Skeletal muscle tissue (tissue), 3 donors: ENCODE measurements at regions not wholly inside any gene's neighbourhood (a gene's known extent, or its start where the extent isn't known, plus 50 kb on each side); places are given as distances from the start of the nearest gene placed in this dataset.
A peak's percentile ranks its signal among the peaks of the same experiment; 100 is the strongest.
"Not testable (repeated sequence)": the region's sequence is repeated elsewhere in the genome, so short reads cannot be mapped to it uniquely, and the experiment has no call there.

Experiments used
- H3K27ac ChIP-seq: one replicate; pipeline ENCODE4 v1.7.0; 2013; ENCODE audit warnings: mild to moderate bottlenecking, low read depth, low read length, inconsistent platforms
- H3K27me3 ChIP-seq, 3 donors: one replicate each; pipeline ENCODE4 v1.7.0; 2013; ENCODE audit warnings: low read length in 3 of 3; ENCODE audit not compliant: control insufficient read depth in 3 of 3, insufficient read depth in 3 of 3
- H3K36me3 ChIP-seq, 3 donors: one replicate each; pipeline ENCODE4 v1.7.0; 2013; ENCODE audit warnings: low read length in 3 of 3; ENCODE audit not compliant: control insufficient read depth in 3 of 3, insufficient read depth in 3 of 3
- H3K4me1 ChIP-seq, 3 donors: one replicate each; pipeline ENCODE4 v1.7.0; 2013; ENCODE audit warnings: low read length in 3 of 3, mild to moderate bottlenecking in 3 of 3; ENCODE audit not compliant: control insufficient read depth in 3 of 3, insufficient read depth in 3 of 3
- H3K4me3 ChIP-seq, 3 donors: one replicate each; pipeline ENCODE4 v1.7.0; 2013; ENCODE audit warnings: low read length in 3 of 3
- H3K9ac ChIP-seq, 3 donors: one replicate each; pipeline ENCODE4 v1.7.0; 2013; ENCODE audit warnings: low read length in 3 of 3, mild to moderate bottlenecking in 3 of 3, moderate library complexity in 2 of 3, low read depth in 1 of 3
- H3K9me3 ChIP-seq, 3 donors: one replicate each; pipeline ENCODE4 v1.7.0; 2013; ENCODE audit warnings: low read length in 3 of 3; ENCODE audit not compliant: control insufficient read depth in 3 of 3
- donor health status: Osteomylitis.

DNA sequence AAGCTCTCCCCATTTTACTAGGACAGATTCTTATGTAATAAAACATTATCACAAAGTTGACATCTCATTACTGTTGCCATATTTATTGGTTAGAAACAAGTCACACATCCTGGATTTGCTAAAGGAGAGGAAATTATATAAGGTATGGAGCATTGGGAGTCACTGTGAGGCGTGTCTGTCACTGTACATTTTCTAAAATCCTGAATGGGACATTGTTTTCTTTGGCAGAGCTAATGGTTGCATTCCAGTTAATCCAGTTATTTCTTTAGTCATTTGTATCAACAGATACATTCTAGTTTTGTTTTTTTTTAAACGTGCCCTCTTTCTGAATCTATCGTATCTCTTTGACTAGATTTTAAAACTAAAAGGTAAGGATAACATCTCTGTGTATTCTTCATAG lies 70.2 kb upstream of the MITF start:
- H3K4me3 ChIP-seq = no peak overlapping the region

DNA sequence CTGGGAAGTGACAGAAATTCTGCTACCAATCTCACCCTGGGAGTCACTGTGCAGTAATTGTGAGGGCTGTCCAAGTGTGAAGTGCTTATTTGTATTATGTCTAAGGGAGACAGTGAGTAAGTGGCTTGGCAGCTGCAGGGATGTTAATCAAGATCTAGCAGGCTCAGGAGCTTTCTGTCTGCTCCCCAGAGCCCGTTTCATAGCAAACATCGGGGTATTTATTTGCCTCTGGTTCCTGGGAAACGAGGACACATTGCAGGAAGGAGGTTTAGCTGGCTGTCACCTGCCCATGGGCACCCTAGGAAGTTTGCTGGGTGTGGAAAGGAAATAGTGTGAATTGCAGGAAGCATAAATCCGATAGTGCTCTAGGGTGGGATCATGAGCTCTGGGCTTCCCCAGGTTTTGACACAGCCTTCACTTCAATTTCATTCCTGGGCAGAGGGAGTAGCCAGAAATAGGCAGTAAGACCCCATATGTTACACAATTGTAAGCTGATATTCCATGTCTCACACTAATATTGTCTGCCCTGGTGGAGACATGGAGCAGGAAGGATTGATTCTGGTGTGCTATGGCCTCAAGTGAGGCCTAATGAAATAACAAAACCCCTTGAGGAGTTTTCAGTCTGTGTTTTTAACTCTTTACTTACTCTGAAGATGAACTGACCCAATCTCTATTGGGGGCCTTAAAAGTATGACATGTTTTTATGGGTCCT lies 74.1 kb upstream of the MITF start:
- H3K4me3 ChIP-seq = no peak overlapping the region
- H3K9me3 ChIP-seq = no peaks in the 10 kb centered on the region
- H3K4me1 ChIP-seq = peaks cover 4 to 7% (median 5%) of the 10 kb centered on the region in 3 donors
- no peaks in the 10 kb centered on the region for H3K27me3 ChIP-seq
- no peaks in the 10 kb centered on the region for H3K36me3 ChIP-seq
- no peak overlapping the region for H3K27ac ChIP-seq
- peak overlapping the region in 2 of 3 donors; percentile 2 to 26 for H3K9ac ChIP-seq

More for the DNA sequence above, 70.2 kb upstream of the MITF start:
- Histone ChIP-seq H3K27me3 (no peaks in the 10 kb centered on the region), H3K4me1 (peaks cover 4 to 7% (median 5%) of the 10 kb centered on the region in 3 donors), H3K9ac (no peak overlapping the region), H3K9me3 (no peaks in the 10 kb centered on the region), H3K27ac (no peak overlapping the region), H3K36me3 (no peaks in the 10 kb centered on the region)

DNA sequence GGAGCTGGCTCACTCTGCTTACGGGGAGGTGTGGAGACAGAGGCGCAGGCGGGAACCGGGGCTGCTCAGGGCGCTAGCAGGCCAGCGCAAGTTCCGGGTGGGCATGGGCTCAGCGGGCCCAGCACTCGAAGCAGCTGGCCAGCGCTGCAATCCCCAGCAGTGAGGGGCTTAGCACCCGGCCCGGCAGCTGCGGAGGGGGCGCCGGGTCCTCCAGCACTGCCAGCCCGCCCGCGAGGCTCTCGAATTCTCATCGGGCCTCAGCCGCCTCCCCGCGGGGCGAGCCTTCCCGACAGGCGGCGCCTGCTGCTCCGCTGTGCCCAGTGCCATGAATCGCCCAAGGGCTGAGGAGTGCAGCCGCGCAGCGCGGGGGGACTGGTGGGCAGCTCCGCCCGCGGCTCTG lies 78.6 kb upstream of the MITF start:
- no peak overlapping the region for H3K27ac ChIP-seq
- no peak overlapping the region for H3K4me3 ChIP-seq
- no peaks in the 10 kb centered on the region for H3K36me3 ChIP-seq
- H3K4me1 ChIP-seq = peaks cover 4 to 7% (median 5%) of the 10 kb centered on the region in 3 donors
- no peak overlapping the region for H3K9ac ChIP-seq
- H3K27me3 ChIP-seq = no peaks in the 10 kb centered on the region
- no peaks in the 10 kb centered on the region for H3K9me3 ChIP-seq

DNA sequence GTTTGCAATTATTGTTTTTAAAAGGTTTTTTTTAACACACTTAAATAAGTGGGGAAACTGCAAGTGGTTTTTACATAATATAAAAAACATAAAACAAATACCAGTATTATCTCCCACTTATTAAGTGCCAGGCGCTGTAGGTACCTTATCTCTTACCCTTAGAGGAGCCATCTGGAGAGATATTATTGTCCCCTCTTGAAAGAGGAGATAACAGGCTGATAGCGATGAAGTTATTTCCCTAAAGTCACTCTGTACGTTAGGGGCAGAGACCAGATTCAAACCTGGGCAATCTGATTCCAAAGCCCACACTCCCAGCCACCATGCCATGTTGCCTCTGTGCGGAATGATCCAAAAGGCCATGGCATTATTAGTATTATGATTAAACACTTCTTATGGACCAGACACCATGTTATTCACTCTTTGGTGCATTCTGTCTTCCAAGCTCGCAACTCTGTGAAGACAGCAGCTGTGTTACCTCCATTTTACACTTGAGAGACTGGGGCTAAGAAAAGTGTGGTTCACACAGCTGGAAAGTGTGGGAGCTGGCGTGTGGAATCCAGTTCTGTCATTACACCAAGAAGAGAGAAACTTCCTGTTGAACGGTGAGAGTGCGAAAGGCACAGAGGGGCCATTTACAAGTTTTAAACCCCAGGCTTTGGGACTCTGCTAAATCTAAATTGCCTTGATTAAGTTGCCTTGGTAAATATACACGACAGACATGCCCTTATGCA lies 79.9 kb upstream of the MITF start:
- Histone ChIP-seq H3K4me3 (no peak overlapping the region), H3K27me3 (no peaks in the 10 kb centered on the region), H3K9me3 (no peaks in the 10 kb centered on the region), H3K9ac (no peak overlapping the region), H3K4me1 (no peaks in the 10 kb centered on the region), H3K27ac (no peak overlapping the region), H3K36me3 (no peaks in the 10 kb centered on the region)

DNA sequence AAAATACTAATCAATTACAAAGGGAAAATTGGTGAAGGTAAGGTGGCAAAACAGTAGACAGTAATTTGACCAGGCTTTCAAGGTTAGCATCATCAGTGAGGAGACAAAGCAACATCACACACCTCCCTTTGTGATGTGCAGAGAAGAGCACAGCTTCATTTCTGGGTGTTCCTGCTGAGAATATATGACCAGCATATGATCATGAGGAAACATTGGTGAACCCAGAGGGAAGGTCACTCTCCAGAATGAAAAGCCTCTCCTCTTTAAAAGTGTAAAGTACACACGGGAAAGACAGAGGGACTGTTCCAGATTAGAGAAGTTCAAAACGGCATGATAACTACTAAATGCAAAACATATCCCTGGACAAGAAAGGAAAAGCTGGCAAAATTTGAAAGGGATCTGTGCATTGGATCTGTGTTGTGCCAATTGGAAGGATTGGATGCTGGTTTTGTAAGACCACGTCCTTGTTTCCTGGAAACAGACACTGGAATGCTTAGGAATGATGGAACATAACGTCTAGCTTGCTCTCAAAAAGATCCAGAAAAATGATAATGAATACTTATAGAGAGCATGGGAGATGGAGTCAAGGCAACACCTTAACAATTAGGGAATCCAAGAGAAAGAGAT lies 80.6 kb upstream of the MITF start:
- H3K36me3 ChIP-seq = no peaks in the 10 kb centered on the region
- no peaks in the 10 kb centered on the region for H3K27me3 ChIP-seq
- no peaks in the 10 kb centered on the region for H3K4me1 ChIP-seq
- no peak overlapping the region for H3K4me3 ChIP-seq
- no peaks in the 10 kb centered on the region for H3K9me3 ChIP-seq
- no peak overlapping the region for H3K27ac ChIP-seq
- H3K9ac ChIP-seq = no peak overlapping the region

DNA sequence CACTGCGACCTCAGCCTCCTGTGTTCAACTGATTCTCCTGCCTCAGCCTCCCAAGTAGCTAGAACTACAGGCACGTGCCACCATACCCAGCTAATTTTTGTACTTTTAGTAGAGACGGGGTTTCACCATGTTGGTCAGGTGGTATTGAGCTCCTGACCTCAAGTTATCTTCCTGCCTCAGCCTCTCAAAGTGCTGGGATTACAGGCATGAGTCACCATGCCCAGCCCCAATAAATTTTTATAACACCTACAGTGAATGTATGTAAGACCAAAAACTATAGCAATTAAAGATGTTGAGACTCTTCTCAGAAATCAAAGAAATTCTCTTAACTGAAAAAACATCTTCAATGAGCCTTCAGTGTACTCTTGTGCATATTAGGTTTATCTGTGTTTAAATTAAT lies 82.2 kb upstream of the MITF start:
- H3K9me3 ChIP-seq, H3K36me3 ChIP-seq, H3K27me3 ChIP-seq, H3K4me1 ChIP-seq, H3K4me3 ChIP-seq, H3K27ac ChIP-seq, H3K9ac ChIP-seq: not testable (repeated sequence)

DNA sequence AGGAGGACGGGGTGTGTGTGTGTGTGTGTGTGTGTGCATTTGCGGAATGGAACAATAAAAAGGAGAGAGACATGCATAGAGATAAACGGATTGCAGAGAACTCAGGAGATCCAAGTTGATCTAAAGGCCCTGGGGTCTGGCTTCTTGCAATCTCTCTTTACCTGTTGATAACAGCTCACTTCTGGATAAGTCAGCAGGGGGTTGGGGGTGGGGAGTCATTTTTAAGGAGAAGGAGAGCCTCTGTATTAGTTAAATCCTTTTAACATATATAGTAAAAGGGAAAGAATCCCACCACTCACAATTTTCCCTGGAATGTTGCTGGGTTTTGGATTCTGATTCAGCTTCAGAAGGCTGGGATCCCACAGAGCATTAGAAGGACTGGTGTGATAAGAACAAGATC lies 87.5 kb upstream of the MITF start:
- H3K27ac ChIP-seq = no peak overlapping the region
- H3K4me3 ChIP-seq = no peak overlapping the region
- H3K36me3 ChIP-seq = no peaks in the 10 kb centered on the region
- no peak overlapping the region for H3K9ac ChIP-seq
- no peaks in the 10 kb centered on the region for H3K4me1 ChIP-seq
- H3K9me3 ChIP-seq = no peaks in the 10 kb centered on the region
- H3K27me3 ChIP-seq = peaks cover 0 to 3% (median 0%) of the 10 kb centered on the region in 3 donors

DNA sequence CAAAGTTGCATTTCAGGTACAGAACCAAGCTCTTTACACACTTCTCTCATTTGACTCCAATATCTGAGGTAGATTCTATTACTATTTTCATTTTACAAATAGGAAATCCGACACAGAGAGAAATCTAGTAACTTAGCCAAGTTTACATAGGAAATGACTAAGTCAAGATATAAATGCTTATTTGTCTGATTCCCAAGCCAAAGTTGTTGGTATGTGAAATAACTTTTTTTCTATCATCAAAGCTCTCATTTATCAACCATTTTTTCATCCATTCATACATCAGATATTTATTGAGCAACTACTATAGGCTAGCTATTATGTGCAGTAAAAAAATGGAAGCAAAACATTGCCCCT lies 89.2 kb upstream of the MITF start:
- no peak overlapping the region for H3K4me3 ChIP-seq

DNA sequence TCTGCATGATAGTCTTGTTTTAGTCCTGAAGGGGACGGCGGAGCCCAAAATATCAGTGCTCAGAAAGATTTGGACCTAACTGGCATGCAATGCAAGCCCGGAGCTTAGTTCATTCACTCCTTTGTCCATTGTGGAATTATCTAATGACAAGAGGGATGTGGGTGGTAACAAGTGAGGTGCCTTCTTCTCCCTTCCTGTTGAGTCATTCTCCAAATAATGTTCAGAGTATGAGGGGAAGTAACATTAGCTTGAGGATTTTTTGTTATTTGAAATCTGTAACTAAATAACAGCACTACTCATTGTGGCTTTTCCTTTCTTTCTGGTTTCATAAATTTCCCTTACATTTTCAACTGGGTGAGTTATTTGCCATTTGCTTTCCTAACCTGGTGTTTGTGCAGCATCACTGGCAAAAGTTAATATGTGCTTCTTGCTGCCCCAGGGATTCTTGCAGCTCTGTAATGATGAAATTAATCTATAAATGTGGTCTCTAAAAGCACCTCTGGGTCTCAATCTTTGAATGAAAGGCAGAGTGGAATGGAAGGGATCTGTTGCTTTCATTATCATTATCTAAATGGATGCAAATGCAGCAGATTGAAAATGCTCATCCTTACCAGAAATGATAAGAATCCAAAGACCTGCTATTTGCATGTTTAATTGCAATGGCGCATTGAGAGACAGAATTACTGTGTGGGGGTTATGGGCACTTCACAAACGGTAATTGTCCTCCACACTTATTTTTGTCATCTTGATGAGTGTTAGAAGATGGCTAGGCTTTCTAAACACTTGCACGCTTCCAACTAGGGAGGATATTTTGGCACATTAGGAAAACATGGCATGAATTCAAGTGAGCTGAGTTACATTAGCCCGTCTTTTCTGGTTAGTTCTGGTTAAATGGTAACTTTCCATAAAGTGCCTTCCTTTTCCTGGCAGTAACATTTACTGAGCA lies 89.9 kb upstream of the MITF start:
- Histone ChIP-seq H3K4me1 (no peaks in the 10 kb centered on the region), H3K27ac (no peak overlapping the region), H3K9ac (no peak overlapping the region), H3K36me3 (no peaks in the 10 kb centered on the region), H3K4me3 (no peak overlapping the region), H3K27me3 (peaks cover 0 to 3% (median 0%) of the 10 kb centered on the region in 3 donors), H3K9me3 (no peaks in the 10 kb centered on the region)

More for the DNA sequence above, 89.2 kb upstream of the MITF start:
- Histone ChIP-seq H3K9ac (no peak overlapping the region), H3K27ac (no peak overlapping the region), H3K27me3 (peaks cover 0 to 3% (median 0%) of the 10 kb centered on the region in 3 donors), H3K9me3 (no peaks in the 10 kb centered on the region), H3K36me3 (no peaks in the 10 kb centered on the region), H3K4me1 (no peaks in the 10 kb centered on the region)
